ENCODE measurements at regions not wholly inside any gene's neighbourhood (a gene's known extent, or its start where the extent isn't known, plus 50 kb on each side); places are given as distances from the start of the nearest gene placed in this dataset.

DNA sequence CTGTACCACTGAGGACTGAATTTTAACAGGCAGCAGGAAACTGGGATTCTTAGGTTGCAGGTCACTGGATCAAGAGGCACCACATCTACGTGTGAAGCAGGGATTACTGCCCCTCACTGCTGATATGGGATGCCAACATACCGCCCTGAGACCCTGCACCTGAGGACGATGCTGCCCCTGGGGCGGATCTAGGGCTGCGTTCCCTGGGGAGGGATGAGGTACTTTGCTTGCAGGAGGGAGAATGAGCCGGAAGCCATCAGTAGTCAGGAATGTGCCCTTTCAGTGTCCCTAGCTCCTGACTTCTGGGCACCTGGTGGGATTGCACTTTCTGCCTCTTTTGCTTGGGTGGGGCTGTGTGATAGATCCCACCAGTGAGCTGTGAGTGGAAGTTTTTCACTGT, 122.8 kb downstream of the RPLP1 start:
- TF ChIP-seq POLR2A (IDR thresholded peaks at IDR 0.05; ENCODE audit: low read length): no peak
- no peak for TF ChIP-seq GATA1 (IDR thresholded peaks at IDR 0.05; ENCODE audit: low read depth, low read length)
